ENCODE measurements at regions not wholly inside any gene's neighbourhood (a gene's known extent, or its start where the extent isn't known, plus 50 kb on each side); places are given as distances from the start of the nearest gene placed in this dataset.
A peak's percentile ranks its signal among the peaks of the same experiment; 100 is the strongest.

- ATAC-seq (peak; percentile 40), DNase-seq (ENCODE audit: low spot score) (no peak)
- intact Hi-C loops (cut with DNase I) = no loop called here
Observed at GRCh38 chr6:151698931-151699700, 108.4 kb upstream of the ESR1 start.

- no peak for DNase-seq (ENCODE audit: low spot score)
- intact Hi-C loops (cut with DNase I) = loop anchor here (1.0 kb wide), 1 partner anchor 7 kb away; no protein-coding TSS in a partner anchor
- peak; percentile 61 for ATAC-seq
Observed at GRCh38 chr6:151699719-151700118, 107.8 kb upstream of the ESR1 start.

- ATAC-seq (peak; percentile 52), DNase-seq (ENCODE audit: low spot score) (no peak)
- intact Hi-C loops (cut with DNase I) = no loop called here
Observed at GRCh38 chr6:151701911-151702562, 105.4 kb upstream of the ESR1 start.

- no peak for DNase-seq (ENCODE audit: low spot score)
- intact Hi-C loops (cut with DNase I) = no loop called here
- ATAC-seq = peak; percentile 29
Observed at GRCh38 chr6:151702851-151703658, 104.4 kb upstream of the ESR1 start.

GRCh38 chr6:151704383-151704782 is 103.1 kb upstream of the ESR1 start:
- ATAC-seq (no peak), DNase-seq (ENCODE audit: low spot score) (no peak)
- intact Hi-C loops (cut with DNase I) = no loop called here

- intact Hi-C loops (cut with DNase I) = no loop called here
- no peak for ATAC-seq
Observed at GRCh38 chr6:151705993-151706733, 101.3 kb upstream of the ESR1 start.

GRCh38 chr6:151709329-151709728 is 98.2 kb upstream of the ESR1 start:
- DNase-seq (ENCODE audit: low spot score) = no peak
- intact Hi-C loops (cut with DNase I) = no loop called here
- no peak for ATAC-seq

More at GRCh38 chr6:151705993-151706733, 101.3 kb upstream of the ESR1 start:
- no peak for DNase-seq (ENCODE audit: low spot score)

- ATAC-seq = no peak
Observed at GRCh38 chr6:151716526-151716932, 91.0 kb upstream of the ESR1 start.

GRCh38 chr6:151719070-151719469 is 88.4 kb upstream of the ESR1 start:
- intact Hi-C loops (cut with DNase I) = no loop called here
- DNase-seq (ENCODE audit: low spot score) (no peak), ATAC-seq (no peak)

More at GRCh38 chr6:151716526-151716932, 91.0 kb upstream of the ESR1 start:
- DNase-seq (ENCODE audit: low spot score) = no peak
- intact Hi-C loops (cut with DNase I) = no loop called here

- peak; percentile 74 for ATAC-seq
- intact Hi-C loops (cut with DNase I) = no loop called here
- DNase-seq (ENCODE audit: low spot score) = no peak
Observed at GRCh38 chr6:151721146-151721545, 86.3 kb upstream of the ESR1 start.

- DNase-seq (ENCODE audit: low spot score) = no peak
- ATAC-seq = no peak
- intact Hi-C loops (cut with DNase I) = no loop called here
Observed at GRCh38 chr6:151721671-151722070, 85.8 kb upstream of the ESR1 start.

GRCh38 chr6:151722342-151722741 is 85.1 kb upstream of the ESR1 start:
- no peak for ATAC-seq
- intact Hi-C loops (cut with DNase I) = no loop called here
- no peak for DNase-seq (ENCODE audit: low spot score)

GRCh38 chr6:151723152-151723551 is 84.3 kb upstream of the ESR1 start:
- intact Hi-C loops (cut with DNase I) = no loop called here
- ATAC-seq (no peak), DNase-seq (ENCODE audit: low spot score) (no peak)

GRCh38 chr6:151729829-151730495 is 77.5 kb upstream of the ESR1 start:
- DNase-seq (ENCODE audit: low spot score) (no peak), ATAC-seq (no peak)
- intact Hi-C loops (cut with DNase I) = no loop called here

- ATAC-seq = no peak
- intact Hi-C loops (cut with DNase I) = no loop called here
- DNase-seq (ENCODE audit: low spot score) = no peak
Observed at GRCh38 chr6:151730496-151730870, 77.0 kb upstream of the ESR1 start.

GRCh38 chr6:151731313-151731712 is 76.2 kb upstream of the ESR1 start:
- DNase-seq (ENCODE audit: low spot score) (no peak), ATAC-seq (no peak)
- intact Hi-C loops (cut with DNase I) = no loop called here

GRCh38 chr6:151733680-151734320 is 73.7 kb upstream of the ESR1 start:
- intact Hi-C loops (cut with DNase I) = no loop called here
- no peak for DNase-seq (ENCODE audit: low spot score)
- no peak for ATAC-seq

- intact Hi-C loops (cut with DNase I) = no loop called here
- no peak for DNase-seq (ENCODE audit: low spot score)
- no peak for ATAC-seq
Observed at GRCh38 chr6:151738267-151738666, 69.2 kb upstream of the ESR1 start.

Data from sciatic nerve (tissue), 2 donors.